ENCODE measurements at regions not wholly inside any gene's neighbourhood (a gene's known extent, or its start where the extent isn't known, plus 50 kb on each side); places are given as distances from the start of the nearest gene placed in this dataset.

GRCh38 chr1:80536461-80536860 lies 1264.3 kb upstream of the ADGRL2 start:
- Histone ChIP-seq H3K36me3 (ENCODE audit: low read depth, missing control alignments) (no peaks in the 10 kb centered on the region), H3K27ac (no peak overlapping the region), H3K27me3 (no peaks in the 10 kb centered on the region), H3K9me3 (no peaks in the 10 kb centered on the region), H3K4me1 (no peaks in the 10 kb centered on the region), H3K4me3 (no peak overlapping the region)
- no peak for TF ChIP-seq POLR2A (IDR thresholded peaks at IDR 0.05)
- no peak for TF ChIP-seq CTCF (IDR thresholded peaks at IDR 0.05)
- 80 to 95% methylated on average over 4 of the region's 4 CpGs for WGBS, 2 donors
- no peak for DNase-seq
- intact Hi-C loops (cut with DNase I; ENCODE audit: low total_unique reads): no loop called here

GRCh38 chr1:80535466-80535865 lies 1265.3 kb upstream of the ADGRL2 start:
- Histone ChIP-seq H3K4me3 (no peak overlapping the region), H3K27me3 (no peaks in the 10 kb centered on the region), H3K27ac (no peak overlapping the region), H3K4me1 (no peaks in the 10 kb centered on the region), H3K36me3 (ENCODE audit: low read depth, missing control alignments) (no peaks in the 10 kb centered on the region), H3K9me3 (no peaks in the 10 kb centered on the region)
- intact Hi-C loops (cut with DNase I; ENCODE audit: low total_unique reads): no loop called here
- TF ChIP-seq POLR2A (IDR thresholded peaks at IDR 0.05): no peak
- WGBS, 2 donors: 82 to 89% methylated on average over 2 of the region's 2 CpGs
- DNase-seq: no peak

DNA sequence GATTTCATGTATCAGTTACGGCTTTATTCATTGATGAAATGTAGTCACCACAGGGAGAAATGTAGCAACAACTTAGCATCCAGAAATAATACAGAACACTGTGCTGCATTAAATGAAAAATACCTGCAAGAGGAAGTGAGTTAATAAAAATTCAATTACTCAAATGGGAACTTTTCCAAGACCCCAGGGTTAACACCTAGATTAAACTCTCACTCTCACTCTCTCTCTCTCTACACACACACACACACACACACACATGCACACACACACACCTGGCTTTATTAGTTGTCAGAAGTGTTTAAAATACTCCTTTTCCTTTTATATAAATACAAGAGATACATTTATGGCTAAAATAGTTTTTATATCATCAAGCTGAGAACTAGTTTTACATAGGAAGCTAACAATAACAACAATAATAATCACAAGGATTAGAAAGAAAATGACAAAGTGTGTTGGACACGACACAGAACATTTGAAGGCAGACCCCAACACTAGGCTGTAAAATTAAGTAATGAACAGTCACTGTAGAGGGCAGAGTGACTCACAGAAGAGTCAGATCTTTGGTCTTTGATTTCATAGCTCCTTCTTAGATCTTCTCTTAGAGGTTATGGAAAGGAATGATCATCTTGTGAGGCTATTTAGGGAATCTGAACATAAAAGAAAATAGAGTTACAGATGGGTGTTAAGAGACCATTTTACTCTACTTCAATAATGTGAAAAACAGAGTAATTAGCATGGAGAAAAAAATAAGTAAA lies 1266.0 kb upstream of the ADGRL2 start:
- Histone ChIP-seq H3K27me3 (no peaks in the 10 kb centered on the region), H3K27ac (no peak overlapping the region), H3K4me3 (no peak overlapping the region), H3K9me3 (no peaks in the 10 kb centered on the region), H3K4me1 (no peaks in the 10 kb centered on the region), H3K36me3 (ENCODE audit: low read depth, missing control alignments) (no peaks in the 10 kb centered on the region)
- intact Hi-C loops (cut with DNase I; ENCODE audit: low total_unique reads): no loop called here
- WGBS, 2 donors: 74 to 79% methylated on average over 2 of the region's 2 CpGs
- TF ChIP-seq CTCF (IDR thresholded peaks at IDR 0.05) (no peak), POLR2A (IDR thresholded peaks at IDR 0.05) (no peak)
- no peak for DNase-seq

DNA sequence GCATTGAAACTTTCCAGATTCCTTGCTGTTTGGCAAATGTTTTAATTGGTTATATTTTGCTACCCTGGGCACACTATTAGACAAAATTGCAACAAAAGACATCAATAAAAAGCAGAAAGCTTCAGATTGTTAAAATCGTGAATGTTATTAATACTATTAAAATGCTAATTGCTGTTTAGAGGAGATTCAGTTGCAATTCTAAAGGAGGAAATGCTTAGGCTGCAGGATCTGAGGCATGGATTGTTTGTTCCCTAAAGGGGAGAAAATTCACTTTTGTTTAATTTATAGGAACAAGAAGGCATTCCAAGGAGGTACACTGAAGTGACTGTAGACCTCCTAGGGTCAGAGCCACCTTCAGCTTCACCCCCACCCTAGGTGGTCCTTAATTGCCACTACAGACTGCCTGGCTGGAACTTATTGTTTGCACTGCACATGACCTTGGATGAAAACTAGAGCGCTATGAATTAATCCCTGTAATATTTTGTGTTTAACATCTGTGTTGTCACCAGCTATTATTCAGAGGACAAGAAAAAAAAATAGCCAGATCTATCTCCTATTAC lies 1266.9 kb upstream of the ADGRL2 start:
- H3K4me3 ChIP-seq: no peak overlapping the region
- TF ChIP-seq POLR2A (IDR thresholded peaks at IDR 0.05) (no peak), CTCF (IDR thresholded peaks at IDR 0.05) (no peak)
- DNase-seq: no peak
- H3K36me3 ChIP-seq (ENCODE audit: low read depth, missing control alignments): no peaks in the 10 kb centered on the region
- intact Hi-C loops (cut with DNase I; ENCODE audit: low total_unique reads): no loop called here
- H3K4me1 ChIP-seq: no peaks in the 10 kb centered on the region
- WGBS, 2 donors: 17 to 21% methylated on average over 2 of the region's 2 CpGs
- no peak overlapping the region for H3K27ac ChIP-seq
- H3K27me3 ChIP-seq: no peaks in the 10 kb centered on the region
- no peaks in the 10 kb centered on the region for H3K9me3 ChIP-seq

DNA sequence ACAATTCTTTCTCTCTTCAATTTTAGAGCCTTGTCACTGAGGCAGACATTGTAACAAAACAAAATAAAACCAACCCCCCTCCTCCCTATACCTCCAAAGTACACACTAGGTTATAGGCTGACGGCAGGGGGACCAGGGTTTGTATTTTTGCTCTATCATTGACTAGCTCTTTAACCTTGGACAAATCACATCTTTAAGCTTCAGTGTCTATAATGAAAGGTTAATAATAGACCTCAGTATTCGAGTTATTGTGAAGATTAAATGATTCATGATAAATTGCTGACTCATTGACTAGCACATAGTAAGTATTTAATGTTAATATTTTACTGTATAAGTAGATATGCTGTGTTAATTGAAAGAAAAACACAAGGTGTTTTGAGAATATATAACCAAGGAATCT lies 1267.6 kb upstream of the ADGRL2 start:
- no peaks in the 10 kb centered on the region for H3K4me1 ChIP-seq
- intact Hi-C loops (cut with DNase I; ENCODE audit: low total_unique reads): no loop called here
- H3K27ac ChIP-seq: no peak overlapping the region
- WGBS, 2 donors: 53 to 60% methylated on average over 2 of the region's 2 CpGs
- DNase-seq: no peak
- TF ChIP-seq CTCF (IDR thresholded peaks at IDR 0.05) (no peak), POLR2A (IDR thresholded peaks at IDR 0.05) (no peak)
- no peak overlapping the region for H3K4me3 ChIP-seq
- no peaks in the 10 kb centered on the region for H3K27me3 ChIP-seq
- H3K9me3 ChIP-seq: no peaks in the 10 kb centered on the region
- H3K36me3 ChIP-seq (ENCODE audit: low read depth, missing control alignments): no peaks in the 10 kb centered on the region
